SK-N-MC (cell line): ENCODE measurements at regions not wholly inside any gene's neighbourhood (a gene's known extent, or its start where the extent isn't known, plus 50 kb on each side); places are given as distances from the start of the nearest gene placed in this dataset.

Source experiments
- EZH2 ChIP-seq: fragments of 200-600 bp; sonication (generic); IDR thresholded peaks from one replicate; pipeline ENCODE4 v1.6.1; 2017; ENCODE audit warnings: antibody characterized with exemption
- FOXP2 ChIP-seq: optimal IDR thresholded peaks from 2 replicates; pipeline ENCODE3; 2011; ENCODE audit warnings: mild to moderate bottlenecking, moderate library complexity; ENCODE audit not compliant: insufficient read depth; ENCODE audit errors: extremely low read length, control extremely low read depth
- POLR2AphosphoS5 ChIP-seq: IDR thresholded peaks from 2 replicates; pipeline ENCODE4 v1.6.1; 2012; ENCODE audit warnings: mild to moderate bottlenecking, low read depth, low read length, borderline replicate concordance

- TF ChIP-seq FOXP2 = no peak
- TF ChIP-seq POLR2AphosphoS5 = no peak
- TF ChIP-seq EZH2 = no peak
Measured at GRCh38 chr1:222279591-222279990, 268.3 kb downstream of the HHIPL2 start.
